K562 (cell line): ENCODE measurements at regions not wholly inside any gene's neighbourhood (a gene's known extent, or its start where the extent isn't known, plus 50 kb on each side); places are given as distances from the start of the nearest gene placed in this dataset.

Experiments used
- ATAC-seq: fragments of 200-7000 bp; cut with Tn5 transposase; 3 replicates; pipeline ENCODE4 v1.9.1; 2020; ENCODE audit warnings: moderate library complexity
- BruUV-seq: library from RNA; stranded (reverse); fragments of 400-500 nt; replicated peaks from 2 replicates; lab custom pipeline; 2021; lab: Mats Ljungman, UMichigan
- CTCF ChIA-PET: fragments of 300-600 bp; formaldehyde crosslinking; extraction: SDS; loops from one replicate; lab custom pipeline; 2021; ENCODE audit warnings: low intra/inter-chr PET ratio; lab: Yijun Ruan, JAX
- POLR2A ChIA-PET: fragments of 300-600, 350-650 bp; sonication (Branson Sonifier 250); formaldehyde crosslinking; extraction: SDS; loops from one replicate; lab custom pipeline; 2021; ENCODE audit warnings: antibody characterized with exemption, inconsistent platforms; lab: Yijun Ruan, JAX
- DNase-seq, 4 experiments: peaks; one replicate each; pipeline versions ENCODE4 v3.0.0 to v3.0.0-alpha.2; 2011 to 2018; ENCODE audit warnings: low spot score in 3 of 4, mixed read lengths in 3 of 4; ENCODE audit errors: extremely low read depth in 1 of 4
- FAIRE-seq: peaks from 2 replicates; lab custom pipeline; 2011; peaks lifted over from hg19 to GRCh38; lab: Jason Lieb, UNC
- H2AFZ ChIP-seq: 2 replicates; pipeline ENCODE4 v1.6.0; 2011; ENCODE audit warnings: low read depth, low read length, control low read depth, inconsistent platforms
- H3K27ac ChIP-seq: fragments of 200-600 bp; 3 replicates; pipeline ENCODE4 v1.8.0; 2011; ENCODE audit warnings: low read depth, mild to moderate bottlenecking, control low read depth, inconsistent platforms, low read length, moderate library complexity, mixed read lengths; ENCODE audit errors: extremely low read depth
- H3K27me3 ChIP-seq, 2 experiments: fragments of 300-600 bp in 1 of 2; 2 replicates in 1 of 2; 3 replicates in 1 of 2; pipeline versions ENCODE4 v1.6.0 to v1.8.0; 2011; ENCODE audit warnings: inconsistent platforms in 2 of 2, low read length in 2 of 2, mild to moderate bottlenecking in 1 of 2, mixed read lengths in 1 of 2, moderate library complexity in 1 of 2; ENCODE audit not compliant: control insufficient read depth in 2 of 2, insufficient read depth in 2 of 2
- H3K36me3 ChIP-seq: fragments of 300-600 bp; 3 replicates; pipeline ENCODE4 v1.8.0; 2011; ENCODE audit warnings: mild to moderate bottlenecking, low read length, inconsistent platforms; ENCODE audit not compliant: control insufficient read depth, insufficient read depth
- H3K4me1 ChIP-seq, 2 experiments: fragments of 200-600 bp in 1 of 2; replicated peaks in 1 of 2; 2 replicates in 1 of 2; 3 replicates in 1 of 2; pipeline versions ENCODE4 v1.5.1 to v1.8.0; 2011; ENCODE audit warnings: inconsistent platforms in 2 of 2, low read length in 2 of 2, mild to moderate bottlenecking in 1 of 2, mixed read lengths in 1 of 2, moderate library complexity in 1 of 2; ENCODE audit not compliant: control insufficient read depth in 2 of 2, insufficient read depth in 2 of 2
- H3K4me2 ChIP-seq: 2 replicates; pipeline ENCODE4 v1.6.1; 2011; ENCODE audit warnings: low read length, control low read depth, inconsistent platforms, mixed read lengths; ENCODE audit not compliant: insufficient read depth
- H3K4me3 ChIP-seq: fragments of 200-600 bp; sonication (generic), shearing (Covaris generic); 2 replicates; pipeline ENCODE4 v1.5.1; 2016; ENCODE audit warnings: control low read depth, inconsistent platforms
- H3K79me2 ChIP-seq: fragments of 200-600 bp; 3 replicates; pipeline ENCODE4 v1.8.0; 2011; ENCODE audit warnings: low read length, inconsistent platforms; ENCODE audit not compliant: control insufficient read depth, insufficient read depth
- H3K9ac ChIP-seq, 2 experiments: 2 replicates each; pipeline versions ENCODE4 v1.6.0 to v1.6.1; 2011; ENCODE audit warnings: low read depth in 2 of 2, low read length in 2 of 2, control low read depth in 1 of 2, inconsistent platforms in 1 of 2, mild to moderate bottlenecking in 1 of 2, mixed read lengths in 1 of 2; ENCODE audit not compliant: insufficient read depth in 1 of 2
- H3K9me1 ChIP-seq: one replicate; pipeline ENCODE4 v1.6.0; 2011; ENCODE audit warnings: inconsistent platforms, mild to moderate bottlenecking, low read length, moderate library complexity; ENCODE audit not compliant: control insufficient read depth, insufficient read depth
- H3K9me3 ChIP-seq: replicated peaks from 2 replicates; pipeline ENCODE4 v1.5.1; 2011; ENCODE audit warnings: low read depth, low read length, inconsistent platforms; ENCODE audit not compliant: control insufficient read depth, insufficient read depth
- H4K20me1 ChIP-seq: replicated peaks from 2 replicates; pipeline ENCODE4 v1.6.1; 2011; ENCODE audit warnings: low read length, inconsistent platforms, mixed read lengths; ENCODE audit not compliant: control insufficient read depth, insufficient read depth
- BCOR ChIP-seq: fragments of 450-650 bp; IDR thresholded peaks from 2 replicates; pipeline ENCODE4 v1.6.1; 2016
- EGR1 ChIP-seq: fragments of 450-650 bp; conservative IDR thresholded peaks from 2 replicates; pipeline ENCODE4 v1.6.1; 2017; ENCODE audit warnings: mild to moderate bottlenecking
- ZFX ChIP-seq: sonication (generic); formaldehyde crosslinking; IDR thresholded peaks from 2 replicates; pipeline ENCODE4 v1.8.0; 2022; ENCODE audit warnings: mild to moderate bottlenecking, missing genetic modification reagents, moderate library complexity
- ZNF124 ChIP-seq: sonication (generic); formaldehyde crosslinking; IDR thresholded peaks from 2 replicates; pipeline ENCODE4 v1.8.1; 2022; ENCODE audit warnings: missing genetic modification reagents
- ZNF592 ChIP-seq: fragments of 450-650 bp; IDR thresholded peaks from 2 replicates; pipeline ENCODE4 v1.6.1; 2017; ENCODE audit warnings: antibody characterized with exemption, mild to moderate bottlenecking
- ZNF609 ChIP-seq: sonication (generic); formaldehyde crosslinking; IDR thresholded peaks from 2 replicates; pipeline ENCODE4 v1.8.1; 2023; ENCODE audit warnings: missing genetic modification reagents, mild to moderate bottlenecking, borderline replicate concordance
- WGBS: fragments of 100-300 bp; shearing (Covaris generic); methylation state at CpG from one replicate; pipeline ENCODE4 v1.1.6; 2016; ENCODE audit warnings: low coverage, mixed read lengths; ENCODE audit not compliant: insufficient coverage; ENCODE audit errors: missing lambda C conversion rate; 5-methylcytosine and 5-hydroxymethylcytosine counted together
- in situ Hi-C: fragments of 300-500 bp; cut with MboI; formaldehyde crosslinking; loops from 4 replicates; pipeline ENCODE4 v1.15.0; 2018; ENCODE audit warnings: inconsistent platforms, mixed read lengths
- intact Hi-C: fragments of 100-400 bp; cut with micrococcal nuclease; formaldehyde crosslinking; loops from 2 replicates; pipeline ENCODE4 v1.14.2; 2022

GRCh38 chr6:26292709-26293108 lies 72.3 kb upstream of the BTN3A2 start:
- peak; percentile 53 for TF ChIP-seq EGR1
- no peak for TF ChIP-seq ZNF592
- no peak for TF ChIP-seq ZFX (CRISPR knock-in tag)
- no peak for TF ChIP-seq ZNF609 (CRISPR knock-in tag)
- TF ChIP-seq BCOR, result no peak
- TF ChIP-seq ZNF124 (CRISPR knock-in tag), result no peak
- FAIRE-seq, result no peak
- DNase-seq, result no peak
- Histone ChIP-seq H3K9ac (no peak overlapping the region), H3K79me2 (no peaks in the 10 kb centered on the region), H3K4me3 (no peak overlapping the region), H3K27ac (no peak overlapping the region), H3K4me1 (peaks cover 0 to 31% of the 10 kb centered on the region in 2 experiments; a peak in 4 of 5 replicates), H3K4me2 (no peak overlapping the region), H3K36me3 (peaks cover 24% of the 10 kb centered on the region), H3K27me3 (no peaks in the 10 kb centered on the region), H2AFZ (no peak overlapping the region), H4K20me1 (no peaks in the 10 kb centered on the region), H3K9me1 (no peaks in the 10 kb centered on the region), H3K9me3 (peaks cover 31% of the 10 kb centered on the region)
- intact Hi-C loops, result no loop called here
- ChIA-PET CTCF (no interaction called here), POLR2A (interaction anchor here (0.7 to 3.2 kb wide), 3 partner anchors 10 to 91 kb away, joined by 3 to 16 read pairs (median 11); a partner anchor contains a TSS)
- WGBS, result 38% methylated on average over 1 of the region's 1 CpG
- ATAC-seq, result no peak
- BruUV-seq, result no TSS peak
- in situ Hi-C loops, result no loop called here
